SK-N-SH (cell line): ENCODE measurements at regions not wholly inside any gene's neighbourhood (a gene's known extent, or its start where the extent isn't known, plus 50 kb on each side); places are given as distances from the start of the nearest gene placed in this dataset.

Experiments
- CTCF ChIA-PET: fragments of 300-600, 350-600 bp; formaldehyde crosslinking; extraction: SDS; loops from one replicate; lab custom pipeline; 2021; lab: Yijun Ruan, JAX
- POLR2A ChIA-PET: fragments of 350-600 bp; sonication (Branson Sonifier 250); formaldehyde crosslinking; extraction: SDS; loops from one replicate; lab custom pipeline; 2020; ENCODE audit warnings: antibody characterized with exemption, inconsistent platforms; lab: Yijun Ruan, JAX
- DNase-seq: peaks from one replicate; pipeline ENCODE4 v3.0.0; 2012
- H2AFZ ChIP-seq: fragments of 200-600 bp; sonication (generic); 2 replicates; pipeline ENCODE4 v1.8.1; 2016; ENCODE audit warnings: antibody characterized with exemption, mild to moderate bottlenecking, low read depth
- H3F3A ChIP-seq: fragments of 200-600 bp; sonication (generic); replicated peaks from 2 replicates; pipeline ENCODE3; 2016; ENCODE audit warnings: antibody characterized with exemption, mild to moderate bottlenecking; ENCODE audit not compliant: insufficient read depth
- H3K27ac ChIP-seq, 2 experiments: fragments of 200-500 bp in 1 of 2; fragments of 200-600 bp in 1 of 2; sonication (Bioruptor generic) in 1 of 2; sonication (generic), shearing (Covaris generic) in 1 of 2; 2 replicates each; pipeline versions ENCODE4 v1.5.1 to v1.6.1; 2014 to 2016; ENCODE audit warnings: low read depth in 2 of 2, inconsistent platforms in 1 of 2, low read length in 1 of 2, mild to moderate bottlenecking in 1 of 2, mixed read lengths in 1 of 2
- H3K27me3 ChIP-seq: fragments of 200-600 bp; sonication (generic), shearing (Covaris generic); 2 replicates; pipeline ENCODE4 v1.6.1; 2016; ENCODE audit warnings: mixed run types; ENCODE audit not compliant: insufficient read depth
- H3K36me3 ChIP-seq, 2 experiments: fragments of 200-500 bp in 1 of 2; fragments of 200-600 bp in 1 of 2; sonication (Bioruptor generic) in 1 of 2; sonication (generic) in 1 of 2; replicated peaks in 1 of 2; 2 replicates each; pipeline versions ENCODE3 to v1.5.1; 2014 to 2016; ENCODE audit warnings: low read length in 1 of 2, mild to moderate bottlenecking in 1 of 2; ENCODE audit not compliant: insufficient read depth in 2 of 2, control insufficient read depth in 1 of 2
- H3K4me1 ChIP-seq, 2 experiments: fragments of 200-500 bp in 1 of 2; fragments of 200-600 bp in 1 of 2; sonication (Bioruptor generic) in 1 of 2; sonication (generic), shearing (Covaris generic) in 1 of 2; 2 replicates each; pipeline versions ENCODE4 v1.5.1 to v1.6.1; 2014 to 2016; ENCODE audit warnings: low read depth in 1 of 2, low read length in 1 of 2, mixed run types in 1 of 2; ENCODE audit not compliant: insufficient read depth in 2 of 2, control insufficient read depth in 1 of 2
- H3K4me2 ChIP-seq: fragments of 200-600 bp; sonication (generic), shearing (Covaris generic); 2 replicates; pipeline ENCODE4 v1.6.1; 2017; ENCODE audit warnings: mixed run types
- H3K4me3 ChIP-seq, 2 experiments: fragments of 200-500 bp in 1 of 2; fragments of 200-600 bp in 1 of 2; sonication (Bioruptor generic) in 1 of 2; sonication (generic), shearing (Covaris generic) in 1 of 2; 2 replicates each; pipeline versions ENCODE4 v1.5.1 to v1.8.1; 2014 to 2016; ENCODE audit warnings: low read depth in 2 of 2, inconsistent platforms in 1 of 2, low read length in 1 of 2, mild to moderate bottlenecking in 1 of 2, mixed read lengths in 1 of 2, moderate library complexity in 1 of 2
- H3K79me2 ChIP-seq: fragments of 200-600 bp; sonication (generic); 2 replicates; pipeline ENCODE4 v1.8.1; 2017; ENCODE audit warnings: mild to moderate bottlenecking; ENCODE audit not compliant: insufficient read depth
- H3K9ac ChIP-seq: fragments of 200-600 bp; sonication (generic); 2 replicates; pipeline ENCODE4 v1.6.1; 2017; ENCODE audit warnings: mixed run types
- H3K9me2 ChIP-seq: fragments of 200-600 bp; sonication (generic); 2 replicates; pipeline ENCODE4 v1.6.1; 2017; ENCODE audit warnings: mixed run types
- H3K9me3 ChIP-seq: fragments of 200-600 bp; sonication (generic); 2 replicates; pipeline ENCODE4 v1.6.1; 2017; ENCODE audit warnings: mixed run types, mild to moderate bottlenecking, moderate library complexity
- H4K20me1 ChIP-seq: fragments of 200-600 bp; sonication (generic); 2 replicates; pipeline ENCODE4 v1.6.1; 2017; ENCODE audit warnings: mild to moderate bottlenecking, mixed run types; ENCODE audit not compliant: insufficient read depth
- CHD2 ChIP-seq: fragments of 150-350 bp; IDR thresholded peaks from 2 replicates; pipeline ENCODE4 v1.6.1; 2018; ENCODE audit warnings: low read length; ENCODE audit not compliant: partially characterized antibody
- ELF1 ChIP-seq: IDR thresholded peaks from 2 replicates; pipeline ENCODE4 v1.4.0; 2012
- EP300 ChIP-seq, 2 experiments: IDR thresholded peaks; 2 replicates each; pipeline versions ENCODE4 v1.4.0 to v1.6.1; 2012; ENCODE audit warnings: borderline replicate concordance in 1 of 2, low read depth in 1 of 2, low read length in 1 of 2
- EZH2phosphoT487 ChIP-seq: fragments of 200-600 bp; sonication (generic); IDR thresholded peaks from 2 replicates; pipeline ENCODE4 v1.6.1; 2017; ENCODE audit warnings: low read depth, mixed run types, mild to moderate bottlenecking, antibody characterized with exemption, moderate library complexity, borderline replicate concordance
- FOSL2 ChIP-seq: IDR thresholded peaks from 2 replicates; pipeline ENCODE4 v1.4.0; 2012; ENCODE audit warnings: low read depth, mild to moderate bottlenecking, moderate library complexity, borderline replicate concordance
- FOXJ3 ChIP-seq: sonication (generic); formaldehyde crosslinking; IDR thresholded peaks from 2 replicates; pipeline ENCODE4 v1.5.1; 2020; ENCODE audit warnings: mild to moderate bottlenecking, missing genetic modification reagents
- FOXM1 ChIP-seq: IDR thresholded peaks from 2 replicates; pipeline ENCODE4 v1.4.0; 2012; ENCODE audit warnings: low read depth, mild to moderate bottlenecking
- GATA2 ChIP-seq: sonication (generic); formaldehyde crosslinking; IDR thresholded peaks from 2 replicates; pipeline ENCODE4 v1.5.0; 2020; ENCODE audit warnings: mild to moderate bottlenecking, missing genetic modification reagents
- JUND ChIP-seq: IDR thresholded peaks from 2 replicates; pipeline ENCODE4 v1.4.0; 2012
- MXI1 ChIP-seq: IDR thresholded peaks from 2 replicates; pipeline ENCODE4 v1.6.1; 2012; ENCODE audit warnings: mild to moderate bottlenecking, low read depth, low read length, improper control_type of control experiment
- NFIC ChIP-seq: IDR thresholded peaks from 2 replicates; pipeline ENCODE4 v1.4.0; 2012; ENCODE audit warnings: borderline replicate concordance
- NRF1 ChIP-seq: IDR thresholded peaks from 2 replicates; pipeline ENCODE4 v1.6.1; 2012; ENCODE audit warnings: low read depth, mild to moderate bottlenecking, low read length
- RAD21 ChIP-seq: IDR thresholded peaks from 2 replicates; pipeline ENCODE4 v1.6.1; 2012; ENCODE audit warnings: mild to moderate bottlenecking, low read length
- RFX5 ChIP-seq: IDR thresholded peaks from 2 replicates; pipeline ENCODE4 v1.6.1; 2012; ENCODE audit warnings: mild to moderate bottlenecking, improper control_type of control experiment, low read length
- SMC3 ChIP-seq: IDR thresholded peaks from 2 replicates; pipeline ENCODE4 v1.6.1; 2012; ENCODE audit warnings: low read depth, low read length, improper control_type of control experiment
- TAF1 ChIP-seq: IDR thresholded peaks from 2 replicates; pipeline ENCODE4 v1.6.1; 2012; ENCODE audit warnings: low read depth, mild to moderate bottlenecking, low read length, moderate library complexity, borderline replicate concordance
- TEAD4 ChIP-seq: IDR thresholded peaks from 2 replicates; pipeline ENCODE4 v1.4.0; 2012; ENCODE audit warnings: mild to moderate bottlenecking, borderline replicate concordance; ENCODE audit not compliant: insufficient read depth
- USF1 ChIP-seq: IDR thresholded peaks from 2 replicates; pipeline ENCODE4 v1.4.0; 2012; ENCODE audit warnings: low read depth, borderline replicate concordance
- USF2 ChIP-seq: fragments of 150-350 bp; IDR thresholded peaks from 2 replicates; pipeline ENCODE4 v1.6.1; 2017; ENCODE audit warnings: antibody characterized with exemption, low read length, low read depth, borderline replicate concordance
- YY1 ChIP-seq: IDR thresholded peaks from 2 replicates; pipeline ENCODE4 v1.4.0; 2012; ENCODE audit warnings: low read depth, mild to moderate bottlenecking
- WGBS: methylation state at CpG from one replicate; pipeline ENCODE4 v1.1.6; 2017; ENCODE audit warnings: low lambda C conversion rate; 5-methylcytosine and 5-hydroxymethylcytosine counted together
- TF ChIP-seq, protein P1 (sequence below): IDR thresholded peaks from 2 replicates; pipeline ENCODE4; 2012
- TF ChIP-seq, protein P2 (sequence below): fragments of 150-350 bp; IDR thresholded peaks from 2 replicates; pipeline ENCODE4 v1.6.1; 2016; ENCODE audit warnings: mild to moderate bottlenecking, low read depth, low read length

GRCh38 chr6:139600343-139600742, 225.9 kb upstream of the CITED2 start:
- no peak overlapping the region for H3K27ac ChIP-seq
- H3K36me3 ChIP-seq, result no peaks in the 10 kb centered on the region
- CTCF ChIA-PET, result no interaction called here
- H3F3A ChIP-seq, result peaks cover 23% of the 10 kb centered on the region
- H3K4me1 ChIP-seq, result peaks cover 0 to 6% of the 10 kb centered on the region in 2 experiments; a peak in 2 of 4 replicates
- 51% methylated on average over 3 of the region's 3 CpGs for WGBS
- no peak overlapping the region for H3K4me2 ChIP-seq
- no peaks in the 10 kb centered on the region for H4K20me1 ChIP-seq
- no peaks in the 10 kb centered on the region for H3K27me3 ChIP-seq
- H3K79me2 ChIP-seq, result no peaks in the 10 kb centered on the region
- POLR2A ChIA-PET, result no interaction called here
- TF ChIP-seq, protein P1, sequence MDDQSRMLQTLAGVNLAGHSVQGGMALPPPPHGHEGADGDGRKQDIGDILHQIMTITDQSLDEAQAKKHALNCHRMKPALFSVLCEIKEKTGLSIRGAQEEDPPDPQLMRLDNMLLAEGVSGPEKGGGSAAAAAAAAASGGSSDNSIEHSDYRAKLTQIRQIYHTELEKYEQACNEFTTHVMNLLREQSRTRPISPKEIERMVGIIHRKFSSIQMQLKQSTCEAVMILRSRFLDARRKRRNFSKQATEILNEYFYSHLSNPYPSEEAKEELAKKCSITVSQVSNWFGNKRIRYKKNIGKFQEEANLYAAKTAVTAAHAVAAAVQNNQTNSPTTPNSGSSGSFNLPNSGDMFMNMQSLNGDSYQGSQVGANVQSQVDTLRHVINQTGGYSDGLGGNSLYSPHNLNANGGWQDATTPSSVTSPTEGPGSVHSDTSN, result no peak
- TF ChIP-seq MXI1 (no peak), NRF1 (no peak), CHD2 (no peak), JUND (no peak), TEAD4 (no peak)
- TF ChIP-seq, protein P2, sequence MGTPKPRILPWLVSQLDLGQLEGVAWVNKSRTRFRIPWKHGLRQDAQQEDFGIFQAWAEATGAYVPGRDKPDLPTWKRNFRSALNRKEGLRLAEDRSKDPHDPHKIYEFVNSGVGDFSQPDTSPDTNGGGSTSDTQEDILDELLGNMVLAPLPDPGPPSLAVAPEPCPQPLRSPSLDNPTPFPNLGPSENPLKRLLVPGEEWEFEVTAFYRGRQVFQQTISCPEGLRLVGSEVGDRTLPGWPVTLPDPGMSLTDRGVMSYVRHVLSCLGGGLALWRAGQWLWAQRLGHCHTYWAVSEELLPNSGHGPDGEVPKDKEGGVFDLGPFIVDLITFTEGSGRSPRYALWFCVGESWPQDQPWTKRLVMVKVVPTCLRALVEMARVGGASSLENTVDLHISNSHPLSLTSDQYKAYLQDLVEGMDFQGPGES, result no peak
- H3K9me2 ChIP-seq, result no peaks in the 10 kb centered on the region
- H3K4me3 ChIP-seq, result no peak overlapping the region
- no peak overlapping the region for H3K9ac ChIP-seq
- no peak for DNase-seq
- H3K9me3 ChIP-seq, result no peaks in the 10 kb centered on the region
- no peak overlapping the region for H2AFZ ChIP-seq

- Histone ChIP-seq H4K20me1 (no peaks in the 10 kb centered on the region), H3K4me3 (peak overlapping the region in 1 of 2 experiments; percentile 28; a peak in 1 of 4 replicates), H3K9me2 (no peaks in the 10 kb centered on the region), H3K79me2 (no peaks in the 10 kb centered on the region), H3K4me1 (peaks cover 0 to 6% of the 10 kb centered on the region in 2 experiments; a peak in 2 of 4 replicates), H3K9ac (peak overlapping the region; percentile 65), H3K27ac (peak overlapping the region; percentile 75 to 96; a peak in 3 of 4 replicates), H3K4me2 (peak overlapping the region; percentile 53), H3K9me3 (no peaks in the 10 kb centered on the region), H3K27me3 (no peaks in the 10 kb centered on the region), H3F3A (peaks cover 23% of the 10 kb centered on the region), H2AFZ (peak overlapping the region; percentile 30), H3K36me3 (no peaks in the 10 kb centered on the region)
- DNase-seq, result no peak
- CTCF ChIA-PET, result no interaction called here
- 1% methylated on average over 7 of the region's 7 CpGs for WGBS
- POLR2A ChIA-PET, result no interaction called here
- 0 out of 2 replicates have a peak, but pooled peaks have one; percentile 14 for TF ChIP-seq USF1
- TF ChIP-seq JUND, result peak; percentile 78
- peak; percentile 82 for TF ChIP-seq TEAD4
- TF ChIP-seq EZH2phosphoT487, result no peak
- TF ChIP-seq GATA2 (CRISPR knock-in tag), result no peak
- peak in 1 of 2 experiments; percentile 90; a peak in 2 of 4 replicates for TF ChIP-seq EP300 (IDR thresholded peaks at IDR 0.05; ENCODE audit: borderline replicate concordance in 1 of 2, low read depth in 1 of 2, low read length in 1 of 2)
- TF ChIP-seq ELF1, result no peak
- peak; percentile 42; the same call in 1 of the 2 replicates for TF ChIP-seq YY1
- peak; percentile 74 for TF ChIP-seq FOSL2
- no peak for TF ChIP-seq RAD21
- no peak for TF ChIP-seq USF2
- TF ChIP-seq TAF1, result peak; percentile 10; the same call in 1 of the 2 replicates
- no peak for TF ChIP-seq FOXM1
- no peak for TF ChIP-seq FOXJ3 (CRISPR knock-in tag)
- no peak for TF ChIP-seq CHD2
- peak; percentile 93 for TF ChIP-seq RFX5
- no peak for TF ChIP-seq SMC3
- TF ChIP-seq NFIC, result peak; percentile 87
- no peak for TF ChIP-seq NRF1
These were observed 223.6 kb upstream of the CITED2 start for GRCh38 chr6:139597771-139598755.
